ENCODE measurements at regions not wholly inside any gene's neighbourhood (a gene's known extent, or its start where the extent isn't known, plus 50 kb on each side); places are given as distances from the start of the nearest gene placed in this dataset.

- no peak for TF ChIP-seq POLR2AphosphoS5 (IDR thresholded peaks at IDR 0.05; ENCODE audit: low read depth)
- TF ChIP-seq CTCF (IDR thresholded peaks at IDR 0.05; ENCODE audit: insufficient read depth, low read length), result no peak
Observed at GRCh38 chr10:130968511-130968910, 343.0 kb downstream of the TCERG1L start.
